Cardiac fibroblast (primary cell): ENCODE measurements at regions not wholly inside any gene's neighbourhood (a gene's known extent, or its start where the extent isn't known, plus 50 kb on each side); places are given as distances from the start of the nearest gene placed in this dataset.

Experiments
- DNase-seq, 2 donors: peaks; one replicate each; pipeline versions ENCODE4 v3.0.0 to v3.0.0-alpha.2; 2010; ENCODE audit warnings: low read depth in 2 of 2
- H3K4me3 ChIP-seq, 2 donors: replicated peaks in 1 of 2; 1 replicate in 1 of 2; 2 replicates in 1 of 2; pipeline ENCODE4 v1.5.1; 2011; ENCODE audit warnings: low read depth in 2 of 2, low read length in 2 of 2, mild to moderate bottlenecking in 2 of 2, moderate library complexity in 1 of 2
- CTCF ChIP-seq: IDR thresholded peaks from one replicate; pipeline ENCODE4 v1.5.1; 2011; ENCODE audit warnings: low read depth, mild to moderate bottlenecking, low read length, inconsistent platforms

- no peak overlapping the region for H3K4me3 ChIP-seq
- no peak for TF ChIP-seq CTCF
- DNase-seq, result no peak
Observed at GRCh38 chr13:64684108-64684507, 2546.0 kb downstream of the PCDH9 start.

- no peak for TF ChIP-seq CTCF
- no peak overlapping the region for H3K4me3 ChIP-seq
- DNase-seq, result no peak
Observed at GRCh38 chr13:64680739-64681138, 2549.4 kb downstream of the PCDH9 start.

GRCh38 chr13:64675255-64675892 is 2554.8 kb downstream of the PCDH9 start:
- H3K4me3 ChIP-seq, result no peak overlapping the region
- peak; percentile 7 to 57 for DNase-seq
- no peak for TF ChIP-seq CTCF

GRCh38 chr13:64674126-64674525 is 2556.0 kb downstream of the PCDH9 start:
- no peak overlapping the region for H3K4me3 ChIP-seq
- TF ChIP-seq CTCF, result no peak
- DNase-seq, result no peak

- TF ChIP-seq CTCF, result no peak
- H3K4me3 ChIP-seq, result no peak overlapping the region
- no peak for DNase-seq
Observed at GRCh38 chr13:64672751-64673150, 2557.4 kb downstream of the PCDH9 start.

- TF ChIP-seq CTCF, result no peak
- no peak for DNase-seq
- no peak overlapping the region for H3K4me3 ChIP-seq
Observed at GRCh38 chr13:64662887-64663593, 2567.1 kb downstream of the PCDH9 start.
